Fibroblast of villous mesenchyme (primary cell): ENCODE measurements at regions not wholly inside any gene's neighbourhood (a gene's known extent, or its start where the extent isn't known, plus 50 kb on each side); places are given as distances from the start of the nearest gene placed in this dataset.

Experiments
- DNase-seq: peaks from one replicate; pipeline ENCODE4 v3.0.0-alpha.2; 2010; ENCODE audit warnings: low read depth
- H3K4me3 ChIP-seq: 2 replicates; pipeline ENCODE4 v1.5.1; 2011; ENCODE audit warnings: low read depth, mild to moderate bottlenecking, low read length
- CTCF ChIP-seq: IDR thresholded peaks from 2 replicates; pipeline ENCODE4 v1.5.1; 2012; ENCODE audit warnings: low read depth, mild to moderate bottlenecking, low read length; ENCODE audit not compliant: insufficient read depth

GRCh38 chr5:4866131-4866659 lies 273.9 kb upstream of the ADAMTS16 start:
- TF ChIP-seq CTCF: no peak
- DNase-seq: no peak
- H3K4me3 ChIP-seq: no peak overlapping the region

- no peak for TF ChIP-seq CTCF
Measured at GRCh38 chr5:4866817-4867216, 273.3 kb upstream of the ADAMTS16 start.

GRCh38 chr5:4868140-4868735 lies 271.9 kb upstream of the ADAMTS16 start:
- peak; percentile 73 for TF ChIP-seq CTCF
- no peak overlapping the region for H3K4me3 ChIP-seq
- DNase-seq: peak; percentile 7

More at GRCh38 chr5:4866817-4867216, 273.3 kb upstream of the ADAMTS16 start:
- no peak overlapping the region for H3K4me3 ChIP-seq
- DNase-seq: no peak

- no peak for DNase-seq
- H3K4me3 ChIP-seq: no peak overlapping the region
- no peak for TF ChIP-seq CTCF
Measured at GRCh38 chr5:4873652-4874051, 266.5 kb upstream of the ADAMTS16 start.

- H3K4me3 ChIP-seq: no peak overlapping the region
- DNase-seq: no peak
- TF ChIP-seq CTCF: no peak
Measured at GRCh38 chr5:4874097-4874496, 266.0 kb upstream of the ADAMTS16 start.

GRCh38 chr5:4875942-4876341 lies 264.2 kb upstream of the ADAMTS16 start:
- DNase-seq: no peak
- no peak overlapping the region for H3K4me3 ChIP-seq
- no peak for TF ChIP-seq CTCF

- H3K4me3 ChIP-seq: no peak overlapping the region
- TF ChIP-seq CTCF: no peak
- no peak for DNase-seq
Measured at GRCh38 chr5:4876804-4877203, 263.3 kb upstream of the ADAMTS16 start.
